Inflammatory macrophage treated with lipopolysaccharide for 1 hour (primary cell): ENCODE measurements at regions not wholly inside any gene's neighbourhood (a gene's known extent, or its start where the extent isn't known, plus 50 kb on each side); places are given as distances from the start of the nearest gene placed in this dataset.
A peak's percentile ranks its signal among the peaks of the same experiment; 100 is the strongest.
"Not testable (repeated sequence)": the region's sequence is repeated elsewhere in the genome, so short reads cannot be mapped to it uniquely, and the experiment has no call there.

Source experiments
- DNase-seq, 2 donors: peaks; one replicate each; pipeline ENCODE4 v3.0.0-alpha.2; 2020 to 2022

DNA sequence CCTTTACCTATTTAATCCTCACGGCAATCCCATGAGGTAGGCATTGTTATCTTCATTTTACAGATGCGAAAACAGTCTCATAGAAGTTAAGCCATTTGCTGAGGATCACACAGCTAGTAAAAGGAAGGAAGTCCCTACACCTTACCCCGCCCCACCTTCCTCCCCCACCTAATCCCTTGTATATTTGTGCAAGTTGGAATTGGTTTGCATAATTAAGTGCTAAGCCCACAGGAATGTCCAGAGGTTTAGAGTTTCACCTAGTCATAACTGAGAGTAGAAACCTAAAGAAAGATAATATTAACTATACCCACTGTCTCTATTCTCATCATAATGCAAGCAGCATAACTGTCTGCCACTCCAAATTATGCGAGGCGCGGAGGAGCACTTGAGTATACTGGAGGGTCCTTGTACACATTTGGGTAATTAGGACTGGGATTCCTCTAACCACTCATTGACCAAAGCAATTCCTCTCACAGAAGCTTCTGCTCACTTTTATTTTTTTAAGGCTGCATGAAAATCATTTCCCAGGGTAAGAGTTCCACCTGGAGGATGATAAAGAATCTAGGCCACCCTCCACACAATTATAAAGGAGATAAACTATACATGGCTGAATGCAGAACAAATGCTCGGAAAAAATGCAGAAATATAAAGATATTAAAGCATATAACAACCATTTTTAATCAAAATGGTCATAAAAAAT is 199.9 kb downstream of the FAM181B start:
- no peak for DNase-seq

DNA sequence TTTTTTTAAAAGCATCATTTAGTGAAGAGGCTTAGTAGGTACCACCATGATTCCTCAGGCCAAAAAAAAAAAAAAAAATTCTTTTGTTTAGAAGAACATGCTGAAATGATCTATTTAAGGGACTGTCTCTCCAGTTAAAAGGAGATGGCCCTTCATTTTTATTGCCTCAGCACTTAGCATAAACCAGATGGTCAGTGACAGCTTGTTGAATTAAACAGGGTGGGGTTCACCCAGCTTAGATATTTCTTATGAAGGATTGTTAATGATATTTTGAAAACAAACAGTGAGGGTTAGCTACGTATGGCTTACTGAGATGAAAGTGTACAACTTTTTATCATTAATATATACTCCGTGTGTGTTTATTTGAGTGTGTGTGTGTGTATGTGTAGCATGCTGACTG is 203.7 kb downstream of the FAM181B start:
- DNase-seq: no peak

DNA sequence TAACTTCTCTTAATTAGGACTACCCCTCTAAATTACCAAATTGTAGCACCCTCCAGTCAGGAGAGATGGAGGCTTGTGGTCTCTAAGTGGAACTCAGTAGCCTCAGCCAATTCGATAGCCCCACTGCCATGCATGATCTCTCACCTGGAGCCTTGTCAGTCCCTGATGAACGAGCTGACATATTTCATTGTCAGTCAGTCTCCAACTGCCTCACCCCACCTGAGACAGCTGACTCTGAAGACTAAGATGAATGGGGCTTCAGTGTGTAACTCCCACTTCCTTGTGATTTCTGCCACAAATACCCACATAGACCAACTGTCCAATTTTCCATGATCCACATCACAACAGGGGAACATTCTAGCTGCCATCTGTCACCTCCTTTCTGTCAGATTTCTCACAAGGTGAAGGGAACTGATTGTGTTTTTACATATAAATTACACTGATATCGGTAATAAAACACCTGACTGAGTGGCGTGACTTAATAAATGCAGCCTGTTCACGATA is 206.5 kb downstream of the FAM181B start:
- DNase-seq: no peak

DNA sequence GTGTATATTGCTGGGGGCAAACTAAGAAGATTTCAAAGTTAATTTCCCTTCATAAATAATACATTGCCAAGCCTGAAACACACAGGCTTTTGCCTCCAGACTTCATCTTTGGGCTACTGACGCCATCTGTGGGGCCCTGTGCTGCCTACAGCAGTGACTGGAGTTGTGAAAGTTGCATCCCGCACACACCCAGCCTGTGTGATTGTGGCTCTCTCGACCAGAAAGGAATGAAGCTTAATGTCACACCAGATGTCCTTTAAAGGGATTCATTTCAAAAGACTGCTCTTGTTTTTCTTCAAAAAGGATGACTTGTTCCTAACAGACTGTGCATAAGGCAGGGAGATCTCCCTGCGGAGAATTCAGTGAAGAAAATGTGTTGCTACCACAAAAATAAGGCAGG is 210.5 kb downstream of the FAM181B start:
- no peak for DNase-seq

DNA sequence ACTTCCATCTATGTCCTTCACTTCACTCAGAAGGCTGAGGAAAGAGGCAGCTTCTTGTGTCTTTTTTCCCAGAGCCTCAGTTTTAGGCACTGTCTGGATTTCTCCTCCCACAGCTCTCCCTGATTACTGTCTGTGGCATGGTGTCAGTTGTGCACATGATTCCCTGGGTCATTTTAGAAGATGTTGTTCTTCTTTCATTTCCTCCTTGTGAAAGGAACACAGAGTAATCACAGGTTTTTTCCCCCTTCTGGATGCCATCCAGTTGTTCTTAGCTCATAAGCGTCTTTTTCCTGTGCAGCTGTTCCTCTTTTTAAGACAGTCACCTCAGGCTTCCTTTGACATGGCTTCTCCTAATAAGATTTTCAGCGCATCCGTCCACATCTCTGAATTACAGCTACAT is 212.2 kb downstream of the FAM181B start:
- DNase-seq: peak; percentile 77 to 90

DNA sequence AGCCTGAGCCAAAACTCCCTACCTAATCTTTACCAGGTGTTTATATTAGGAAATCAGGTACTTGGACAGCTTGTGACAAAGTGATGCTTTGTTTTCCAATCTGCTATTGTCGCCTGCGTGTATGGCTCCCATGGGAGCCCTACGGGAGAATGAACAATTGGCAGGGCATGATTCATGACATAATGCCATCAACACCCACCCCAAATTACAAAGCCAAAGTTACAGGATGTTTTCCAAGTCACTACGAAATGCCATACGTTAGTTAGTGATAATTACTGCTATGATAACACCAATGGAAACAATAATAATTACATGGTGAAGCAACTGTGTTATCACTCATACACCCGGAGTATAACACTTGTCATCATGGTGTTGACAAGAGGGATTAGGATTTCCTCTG is 226.4 kb downstream of the FAM181B start:
- no peak for DNase-seq

DNA sequence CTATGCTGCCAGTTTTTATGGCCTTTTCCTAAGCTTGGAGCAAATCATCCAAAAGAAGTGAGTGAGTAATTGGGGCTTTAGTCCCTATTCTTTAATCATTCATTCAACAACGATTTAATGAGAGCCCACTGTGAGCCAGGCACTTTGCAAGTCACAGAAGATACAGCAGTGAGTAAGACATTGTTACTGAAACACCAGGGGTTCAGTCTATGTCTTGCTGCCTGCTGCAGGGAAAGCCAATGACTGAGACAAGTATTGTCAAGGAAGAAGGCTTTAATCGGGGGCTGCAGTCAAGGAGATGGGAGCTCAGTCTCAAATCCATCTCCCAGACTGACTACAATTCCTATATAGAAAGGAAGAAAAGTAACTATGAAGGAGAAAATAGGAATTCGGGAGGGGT is 228.3 kb downstream of the FAM181B start:
- DNase-seq: no peak

DNA sequence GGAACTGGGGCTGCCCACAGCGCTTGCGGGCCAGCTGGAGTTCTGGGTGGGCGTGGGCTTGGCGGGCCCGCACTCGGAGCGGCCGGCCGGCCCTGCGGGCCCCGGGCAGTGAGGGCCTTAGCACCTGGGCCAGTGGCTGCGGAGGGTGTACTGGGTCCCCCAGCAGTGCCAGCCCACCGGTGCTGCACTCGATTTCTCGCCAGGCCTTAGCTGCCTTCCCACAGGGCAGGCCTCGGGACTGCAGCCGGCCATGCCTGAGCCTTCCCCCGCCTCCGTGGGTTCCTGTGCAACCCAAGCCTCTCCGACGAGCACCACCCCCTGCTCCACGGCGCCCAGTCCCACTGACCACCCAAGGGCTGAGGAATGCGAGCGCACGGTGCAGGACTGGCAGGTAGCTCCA is 232.5 kb downstream of the FAM181B start:
- not testable (repeated sequence) for DNase-seq

DNA sequence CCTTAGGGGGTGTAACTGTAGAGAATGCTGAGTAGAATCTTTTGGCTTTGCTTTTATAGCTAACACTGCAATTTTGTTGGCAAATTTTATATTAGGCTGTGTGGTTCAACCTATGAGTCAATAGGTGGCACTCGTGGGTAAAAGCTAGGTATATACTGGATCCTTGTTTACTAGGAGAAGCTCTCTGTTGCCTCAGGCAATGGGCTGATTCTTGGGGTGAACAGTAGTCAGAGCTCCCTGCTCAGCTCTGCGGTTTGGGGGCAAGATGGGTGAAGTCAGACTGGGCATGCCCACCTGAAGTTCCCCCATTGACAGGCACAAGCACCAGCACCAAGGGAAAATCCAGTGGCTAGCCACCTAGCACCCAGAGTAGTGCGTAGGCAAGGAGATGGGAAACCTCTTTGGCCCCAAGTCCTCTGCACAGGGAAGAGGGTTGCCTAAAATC is 238.7 kb downstream of the FAM181B start:
- peak; percentile 23 to 31 for DNase-seq

DNA sequence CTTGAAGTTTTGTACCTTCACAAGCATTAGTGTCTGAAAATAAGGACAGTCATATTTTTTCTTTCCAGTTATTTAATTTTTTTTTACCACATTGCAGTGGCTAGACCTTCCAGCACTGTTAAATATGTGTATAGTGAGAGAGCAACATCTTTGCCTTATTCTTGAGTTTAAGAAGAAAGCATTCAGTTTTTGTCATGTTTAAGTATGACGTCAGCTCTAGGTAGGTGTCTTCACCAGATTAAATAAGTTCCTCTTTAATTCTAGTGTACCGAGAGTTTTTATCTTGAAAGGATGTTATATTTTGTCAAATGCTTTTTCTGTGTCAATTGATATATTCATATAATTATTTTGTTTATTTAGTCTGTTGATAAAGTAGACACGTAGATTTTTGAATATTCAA is 258.8 kb downstream of the FAM181B start:
- no peak for DNase-seq

DNA sequence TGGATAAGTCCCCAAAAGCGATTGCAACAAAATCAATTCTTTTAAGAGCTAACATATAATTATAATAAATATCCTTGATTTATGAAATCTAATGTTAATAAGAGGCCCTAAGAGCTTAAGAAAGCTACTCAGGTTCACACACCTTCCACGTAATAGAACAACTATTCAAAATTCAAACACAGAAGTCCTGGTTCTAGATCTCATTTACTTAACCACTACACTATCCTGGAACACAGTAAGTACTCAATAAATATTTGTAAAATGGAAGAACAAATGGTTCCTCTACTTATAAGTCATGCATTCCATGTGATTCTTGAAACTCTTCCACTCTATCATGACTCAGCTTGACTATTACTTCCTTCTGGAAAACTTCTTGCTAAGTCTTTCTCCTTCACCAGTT is 268.2 kb downstream of the FAM181B start:
- DNase-seq: no peak

DNA sequence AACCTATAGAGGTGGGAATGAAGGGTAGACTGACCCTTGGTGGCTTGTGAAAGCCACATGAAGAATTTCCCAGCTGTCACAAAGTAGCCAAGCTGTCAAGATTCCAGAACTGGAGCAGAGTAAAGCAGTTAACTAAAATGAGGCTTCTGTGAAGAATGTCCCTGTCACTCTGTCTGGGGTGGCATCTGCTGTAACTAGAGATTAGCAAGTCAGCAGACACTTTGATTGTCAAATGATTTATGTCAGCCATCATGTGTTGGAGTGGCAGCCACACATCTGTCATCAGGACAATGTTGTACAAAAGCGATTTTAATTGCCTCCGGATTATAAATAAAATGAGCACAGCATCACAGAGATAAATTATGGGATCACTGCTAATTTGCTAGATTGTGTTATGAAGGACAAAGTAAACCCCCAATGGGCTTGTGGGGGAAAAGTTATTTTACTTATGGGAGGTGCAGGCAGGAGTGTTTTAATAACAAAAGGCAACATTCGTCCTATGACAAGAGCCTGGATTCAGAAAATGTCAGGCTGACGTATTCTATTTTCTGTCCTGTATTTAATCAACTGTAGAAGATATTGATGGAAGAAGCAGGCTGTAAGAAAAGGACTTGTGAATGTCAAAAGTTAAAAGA is 270.9 kb downstream of the FAM181B start:
- DNase-seq: no peak

DNA sequence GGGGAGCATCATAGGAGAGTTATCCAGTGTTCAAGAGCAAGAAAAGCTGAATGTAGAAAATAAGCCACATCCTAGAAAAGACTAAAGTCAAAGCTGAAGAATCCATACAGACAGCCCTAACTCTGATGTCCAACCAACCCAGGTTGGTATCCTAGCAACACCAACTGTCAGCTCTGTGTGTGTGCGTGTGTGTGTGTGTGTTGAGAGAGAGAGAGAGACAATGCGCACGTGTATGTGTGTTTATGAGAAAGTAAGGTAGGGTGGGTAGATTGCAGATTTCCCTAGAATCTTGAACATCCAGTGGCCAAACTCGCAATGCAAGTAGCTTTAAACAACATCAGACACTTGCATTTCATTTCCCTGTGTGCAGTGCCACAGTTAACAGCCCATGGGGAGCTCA is 274.9 kb downstream of the FAM181B start:
- no peak for DNase-seq

DNA sequence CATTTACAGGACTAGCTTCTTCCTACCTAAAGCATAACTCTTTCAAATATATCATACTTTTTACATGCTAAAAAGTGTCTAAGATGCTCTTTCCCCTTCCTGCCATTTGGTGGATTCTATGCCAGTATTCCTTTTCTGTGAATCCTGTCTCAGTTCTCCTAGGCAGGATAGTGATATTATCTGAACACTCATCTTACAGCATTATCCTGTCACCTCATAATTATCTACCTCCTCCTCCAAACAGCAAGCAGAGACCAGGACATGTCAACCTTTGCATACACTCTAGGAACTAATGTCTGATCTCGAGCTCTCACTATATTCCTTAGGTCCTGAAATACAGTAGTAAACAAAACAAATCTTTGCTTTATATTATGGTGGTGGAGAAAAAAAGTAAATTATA is 275.5 kb downstream of the FAM181B start:
- DNase-seq: no peak

DNA sequence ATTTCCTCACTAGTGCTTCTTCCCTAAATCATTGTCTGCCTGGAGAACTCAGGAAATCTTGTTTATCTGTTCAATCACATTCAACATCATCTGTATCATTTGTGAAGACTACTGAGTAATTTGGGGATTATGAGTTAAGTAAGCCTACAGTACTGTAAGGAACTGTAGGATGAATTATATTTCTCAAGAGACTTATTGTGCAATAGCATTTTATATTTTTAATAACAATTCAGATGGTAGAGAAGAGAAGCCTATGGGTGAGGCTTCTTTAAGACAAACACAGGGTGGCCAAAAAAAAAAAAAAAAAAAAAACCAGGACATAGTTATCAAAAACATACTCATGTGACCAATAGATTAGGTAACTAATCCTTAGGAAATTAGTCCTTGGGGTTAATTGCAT is 282.7 kb downstream of the FAM181B start:
- DNase-seq: no peak

DNA sequence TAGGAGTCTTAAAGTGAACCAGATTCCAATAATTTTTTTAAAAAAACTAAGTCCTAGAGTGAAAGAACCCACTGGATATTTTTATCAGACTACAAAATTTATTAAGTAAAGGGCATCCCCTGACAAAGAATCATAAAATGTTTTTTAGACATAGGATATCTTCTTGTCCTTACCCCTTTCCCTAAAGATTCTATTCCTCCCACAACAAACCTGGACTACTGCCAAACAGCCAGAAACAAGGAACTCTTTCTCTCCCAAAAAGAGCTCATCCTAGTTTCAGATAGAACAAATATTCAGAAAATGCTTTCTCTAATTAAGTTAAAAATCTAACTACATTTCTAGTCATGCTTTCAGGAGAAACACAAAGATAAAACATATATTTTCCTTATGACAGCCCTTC is 327.1 kb downstream of the FAM181B start:
- no peak for DNase-seq

DNA sequence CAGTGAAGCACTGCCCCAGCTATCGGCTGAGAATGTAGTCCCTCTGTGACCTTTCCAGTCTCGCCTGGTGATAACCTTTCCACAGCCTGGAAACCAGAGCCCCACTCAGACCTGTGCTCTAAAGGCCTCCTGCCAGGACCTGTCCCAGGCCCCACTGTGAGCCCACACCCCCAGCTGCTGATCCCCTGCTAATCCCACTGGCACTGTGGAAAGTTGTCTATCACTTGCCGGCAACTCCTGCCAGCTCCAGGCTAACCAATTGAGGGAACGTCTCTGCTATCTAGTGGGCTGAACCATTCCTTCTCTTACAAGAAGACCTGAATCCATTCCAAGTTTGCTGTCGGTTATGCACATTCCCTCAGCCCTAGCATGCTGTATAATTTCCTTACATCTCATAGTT is 328.2 kb downstream of the FAM181B start:
- no peak for DNase-seq

DNA sequence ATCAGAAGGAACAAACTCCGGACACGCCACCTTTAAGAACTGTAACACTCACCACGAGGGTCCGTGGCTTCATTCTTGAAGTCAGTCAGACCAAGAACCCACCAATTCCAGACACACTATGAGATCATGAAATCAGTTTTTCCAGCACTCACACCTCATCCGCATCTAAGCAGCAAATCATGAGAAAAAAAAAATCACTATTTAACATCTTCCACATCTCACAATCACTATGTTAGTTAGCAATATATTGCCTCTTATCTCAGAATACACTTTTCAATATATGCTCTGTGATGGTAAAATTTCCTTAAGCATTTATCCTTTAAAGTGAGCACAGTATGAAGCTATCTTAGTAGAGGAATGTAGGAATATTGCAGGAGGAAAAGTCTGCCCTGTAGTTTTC is 328.7 kb downstream of the FAM181B start:
- no peak for DNase-seq

DNA sequence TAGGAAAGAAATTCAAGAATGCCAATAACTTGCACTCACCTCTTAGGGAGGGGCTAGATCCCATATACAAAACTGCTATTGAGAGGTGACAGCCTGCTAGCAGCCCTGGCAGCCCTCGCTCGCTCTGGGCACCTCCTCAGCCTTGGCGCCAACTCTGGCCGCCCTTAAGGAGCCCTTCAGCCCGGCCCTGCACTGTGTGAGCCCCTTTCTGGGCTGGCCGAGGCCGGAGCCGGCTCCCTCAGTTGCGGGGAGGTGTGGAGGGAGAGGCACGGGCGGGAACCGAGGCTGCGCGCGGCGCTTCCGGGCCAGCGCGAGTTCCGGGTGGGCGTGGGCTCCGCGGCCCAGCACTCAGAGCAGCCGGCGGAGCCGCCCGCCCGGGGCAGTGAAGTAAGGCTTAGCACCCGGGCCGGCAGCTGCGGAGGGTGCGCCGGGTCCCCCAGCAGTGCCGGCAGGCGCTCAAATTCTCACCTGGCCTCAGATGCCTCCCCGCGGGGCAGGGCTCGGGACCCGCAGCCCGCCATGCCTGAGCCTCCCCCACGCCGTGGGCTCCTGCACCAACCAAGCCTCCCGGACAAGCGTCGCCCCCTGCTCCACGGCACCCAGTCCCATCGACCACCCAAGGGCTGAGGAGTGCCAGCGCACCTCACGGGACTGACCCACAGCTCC is 329.9 kb downstream of the FAM181B start:
- DNase-seq: no peak

DNA sequence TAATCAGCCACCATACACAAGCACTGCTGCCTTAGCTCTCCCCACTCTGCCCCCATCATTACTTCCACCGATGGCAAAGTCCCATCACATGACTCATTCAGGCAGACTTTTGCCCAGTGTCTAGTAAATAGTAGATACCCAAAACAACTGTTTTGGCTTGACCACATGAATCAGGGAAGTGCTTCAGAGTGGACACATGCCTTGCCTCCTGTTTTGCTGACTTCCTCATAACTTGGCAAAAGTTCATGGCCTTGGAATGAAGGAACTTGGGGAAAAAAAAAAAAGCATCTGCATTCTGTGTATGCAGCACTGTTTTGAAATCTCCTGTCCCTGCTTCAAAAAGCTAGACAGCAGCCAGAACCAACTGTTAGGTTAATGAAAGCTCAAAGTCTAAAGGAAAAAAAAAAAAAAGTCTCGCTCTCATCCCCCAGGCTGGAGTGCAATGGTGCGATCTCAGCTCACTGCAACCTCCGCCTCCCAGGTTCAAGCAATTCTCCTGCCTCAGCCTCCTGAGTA is 335.3 kb downstream of the FAM181B start:
- DNase-seq: peak; percentile 2 to 8

DNA sequence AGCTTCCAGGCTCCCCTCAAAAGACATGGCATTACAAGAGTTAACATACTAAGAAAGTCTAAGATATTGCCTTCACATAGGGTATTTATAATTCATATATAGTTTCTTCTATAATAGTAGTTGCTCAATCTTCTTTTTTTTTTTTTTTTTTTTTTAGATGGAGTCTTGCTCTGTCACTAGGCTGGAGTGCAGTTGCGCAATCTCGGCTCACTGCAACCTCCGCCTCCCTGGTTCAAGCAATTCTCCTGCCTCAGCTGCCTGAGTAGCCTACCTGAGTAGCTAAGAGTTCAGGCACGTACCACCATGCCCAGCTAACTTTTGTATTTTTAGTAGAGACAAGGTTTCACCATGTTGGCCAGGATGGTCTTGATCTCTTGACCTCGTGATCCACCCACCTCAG is 337.0 kb downstream of the FAM181B start:
- DNase-seq: not testable (repeated sequence)

DNA sequence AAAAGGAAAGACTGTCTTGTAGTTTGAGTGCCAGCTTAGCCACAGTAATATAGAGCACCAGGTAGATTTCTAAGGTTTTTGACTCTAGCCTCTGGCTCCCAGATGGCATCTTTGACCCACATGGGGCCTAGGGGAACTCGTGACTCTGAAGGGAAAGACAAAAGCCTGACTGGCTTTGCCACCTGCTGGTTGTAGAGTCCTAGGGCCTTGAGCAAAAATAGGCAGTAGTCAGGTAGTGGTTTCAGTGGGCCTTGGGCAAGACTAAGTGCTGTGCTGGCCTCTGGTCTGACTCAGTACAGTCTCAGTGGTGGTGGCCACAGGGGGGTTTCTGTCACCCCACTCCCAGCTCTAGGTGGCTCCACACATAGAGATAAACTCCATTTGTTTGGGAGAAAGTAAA is 349.4 kb downstream of the FAM181B start:
- DNase-seq: no peak

DNA sequence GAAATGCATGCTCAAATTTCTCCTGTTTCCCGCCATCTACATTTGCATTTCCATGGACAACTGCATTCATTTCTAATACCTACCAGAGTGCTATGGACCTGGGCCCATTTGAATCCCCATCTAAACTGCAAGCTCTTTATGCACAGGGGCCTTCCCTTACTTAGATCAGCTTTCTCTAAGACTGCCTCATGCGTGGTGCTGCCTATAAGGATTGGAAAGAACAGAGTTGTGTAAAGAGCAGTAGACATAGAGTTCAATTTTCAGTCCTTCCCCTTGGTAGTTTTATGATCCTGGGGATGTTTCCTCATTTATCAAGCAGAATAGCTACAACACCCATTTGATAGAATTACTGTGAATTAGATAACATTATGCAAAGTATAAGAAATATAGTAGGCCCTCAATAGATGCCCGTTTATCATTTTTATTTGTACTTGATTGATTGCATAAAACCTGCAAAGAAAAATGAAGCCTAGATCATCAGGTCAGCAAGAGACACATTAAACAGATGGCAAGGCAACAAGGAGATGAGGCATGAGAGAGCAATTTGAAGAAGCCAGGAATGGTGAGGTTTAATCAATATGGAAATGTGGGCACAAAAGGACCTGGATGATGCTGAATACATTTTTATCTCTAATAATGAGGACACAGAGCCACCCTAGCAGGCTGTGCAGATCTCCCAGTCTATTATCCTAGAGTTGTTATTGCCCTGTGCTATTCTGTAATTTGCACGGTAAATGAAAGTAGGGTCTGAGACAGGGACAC is 359.7 kb downstream of the FAM181B start:
- DNase-seq: no peak
